RWPE1 (cell line): ENCODE measurements at regions not wholly inside any gene's neighbourhood (a gene's known extent, or its start where the extent isn't known, plus 50 kb on each side); places are given as distances from the start of the nearest gene placed in this dataset.

Source experiments
- CTCF ChIA-PET: fragments of 350-600 bp; sonication (Branson Sonifier 250); formaldehyde crosslinking; extraction: SDS; loops from one replicate; lab custom pipeline; 2021; lab: Yijun Ruan, JAX
- POLR2A ChIA-PET: fragments of 400-600 bp; formaldehyde crosslinking; extraction: SDS; loops from one replicate; lab custom pipeline; 2020; ENCODE audit warnings: antibody characterized with exemption; ENCODE audit not compliant: low non-redundant PET; lab: Yijun Ruan, JAX
- DNase-seq: peaks from one replicate; pipeline ENCODE4 v3.0.0; 2012; ENCODE audit warnings: low spot score
- H3K27ac ChIP-seq: fragments of 450-650 bp; 2 replicates; pipeline ENCODE4 v1.5.1; 2017
- TF ChIP-seq, protein P1 (sequence below): fragments of 450-650 bp; conservative IDR thresholded peaks from 2 replicates; pipeline ENCODE4 v1.5.1; 2017; ENCODE audit warnings: low read depth, mild to moderate bottlenecking

- ChIA-PET POLR2A (no interaction called here), CTCF (no interaction called here)
- no peak overlapping the region for H3K27ac ChIP-seq
- DNase-seq: no peak
- TF ChIP-seq, protein P1, sequence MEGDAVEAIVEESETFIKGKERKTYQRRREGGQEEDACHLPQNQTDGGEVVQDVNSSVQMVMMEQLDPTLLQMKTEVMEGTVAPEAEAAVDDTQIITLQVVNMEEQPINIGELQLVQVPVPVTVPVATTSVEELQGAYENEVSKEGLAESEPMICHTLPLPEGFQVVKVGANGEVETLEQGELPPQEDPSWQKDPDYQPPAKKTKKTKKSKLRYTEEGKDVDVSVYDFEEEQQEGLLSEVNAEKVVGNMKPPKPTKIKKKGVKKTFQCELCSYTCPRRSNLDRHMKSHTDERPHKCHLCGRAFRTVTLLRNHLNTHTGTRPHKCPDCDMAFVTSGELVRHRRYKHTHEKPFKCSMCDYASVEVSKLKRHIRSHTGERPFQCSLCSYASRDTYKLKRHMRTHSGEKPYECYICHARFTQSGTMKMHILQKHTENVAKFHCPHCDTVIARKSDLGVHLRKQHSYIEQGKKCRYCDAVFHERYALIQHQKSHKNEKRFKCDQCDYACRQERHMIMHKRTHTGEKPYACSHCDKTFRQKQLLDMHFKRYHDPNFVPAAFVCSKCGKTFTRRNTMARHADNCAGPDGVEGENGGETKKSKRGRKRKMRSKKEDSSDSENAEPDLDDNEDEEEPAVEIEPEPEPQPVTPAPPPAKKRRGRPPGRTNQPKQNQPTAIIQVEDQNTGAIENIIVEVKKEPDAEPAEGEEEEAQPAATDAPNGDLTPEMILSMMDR: no peak
Measured at GRCh38 chr5:101878190-101878589, 417.9 kb downstream of the SLCO4C1 start.

- POLR2A ChIA-PET: no interaction called here
- H3K27ac ChIP-seq: no peak overlapping the region
- no peak for DNase-seq
- CTCF ChIA-PET: no interaction called here
- TF ChIP-seq, protein P1: no peak
Measured at GRCh38 chr5:101877451-101877850, 418.6 kb downstream of the SLCO4C1 start.

DNA sequence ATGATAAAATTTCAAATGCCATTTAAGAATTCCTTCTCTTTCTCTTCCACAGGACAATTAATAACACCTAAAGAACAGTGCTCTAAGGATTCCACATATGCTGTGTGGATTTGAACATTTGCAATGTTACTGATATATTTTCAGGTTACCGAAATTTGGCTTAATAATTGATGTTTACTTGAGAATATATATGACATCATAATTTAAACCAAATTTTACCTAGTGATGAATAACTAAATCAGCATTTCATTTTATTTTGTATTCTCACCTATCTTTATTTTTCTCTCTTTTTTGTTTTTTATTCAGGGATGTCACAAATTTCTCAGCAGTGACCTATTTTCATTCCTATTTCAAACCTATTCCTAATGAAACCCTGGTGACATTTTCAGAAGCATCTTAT lies 429.6 kb downstream of the SLCO4C1 start:
- TF ChIP-seq, protein P1: no peak
- CTCF ChIA-PET: interaction anchor here (0.7 kb wide), 1 partner anchor 76 kb away, joined by 4 read pairs; no protein-coding TSS in a partner anchor
- no peak overlapping the region for H3K27ac ChIP-seq
- DNase-seq: no peak
- POLR2A ChIA-PET: no interaction called here

DNA sequence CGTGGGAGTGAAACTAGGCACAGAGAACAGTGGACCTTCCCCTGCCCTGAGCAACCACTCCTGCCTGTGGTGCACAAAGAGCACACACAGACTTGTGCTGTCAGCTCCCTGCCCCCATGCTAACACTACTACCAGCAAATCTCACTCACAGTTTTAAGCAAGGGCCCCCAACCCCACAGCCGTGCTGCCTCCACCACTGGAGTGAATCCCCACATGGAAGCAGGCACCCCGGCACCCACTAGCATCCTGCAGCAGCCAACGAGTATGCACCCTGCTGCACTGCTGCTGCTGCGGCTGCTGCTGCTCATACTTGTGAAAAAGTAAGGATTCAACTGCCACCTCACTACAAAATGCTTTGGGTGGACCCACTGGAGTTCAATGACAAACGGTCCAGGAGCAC lies 435.5 kb downstream of the SLCO4C1 start:
- H3K27ac ChIP-seq: no peak overlapping the region
- ChIA-PET CTCF (no interaction called here), POLR2A (no interaction called here)
- no peak for DNase-seq
- TF ChIP-seq, protein P1: no peak

- no peak for DNase-seq
- TF ChIP-seq, protein P1: no peak
- POLR2A ChIA-PET: no interaction called here
- CTCF ChIA-PET: no interaction called here
- no peak overlapping the region for H3K27ac ChIP-seq
Measured at GRCh38 chr5:101860145-101860544, 435.9 kb downstream of the SLCO4C1 start.

DNA sequence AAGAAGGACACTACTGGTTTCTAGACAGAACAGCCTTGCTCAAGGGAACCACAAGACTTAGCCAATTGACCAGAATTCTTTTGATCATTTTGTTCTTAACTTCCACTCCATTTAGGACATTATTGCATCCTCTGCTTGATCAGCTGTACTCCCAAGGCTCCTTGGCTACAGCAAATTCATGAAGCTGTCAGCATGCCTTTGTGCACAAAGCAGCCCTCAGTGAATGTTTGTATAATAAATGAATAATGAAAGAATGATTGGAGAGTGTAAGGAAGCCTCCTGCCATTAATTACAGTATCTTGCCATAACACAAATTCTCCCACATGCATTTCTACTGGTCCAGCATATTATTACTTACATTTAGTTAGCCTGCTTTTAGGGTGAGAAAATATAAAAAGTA lies 449.6 kb downstream of the SLCO4C1 start:
- no peak for DNase-seq
- TF ChIP-seq, protein P1: no peak
- H3K27ac ChIP-seq: no peak overlapping the region
- CTCF ChIA-PET: no interaction called here
- POLR2A ChIA-PET: no interaction called here

- ChIA-PET POLR2A (no interaction called here), CTCF (no interaction called here)
- no peak overlapping the region for H3K27ac ChIP-seq
- TF ChIP-seq, protein P1: no peak
- DNase-seq: no peak
Measured at GRCh38 chr5:101843055-101843454, 453.0 kb downstream of the SLCO4C1 start.
